DND-41 (cell line): ENCODE measurements at regions not wholly inside any gene's neighbourhood (a gene's known extent, or its start where the extent isn't known, plus 50 kb on each side); places are given as distances from the start of the nearest gene placed in this dataset.

Source experiments
- ATAC-seq: fragments of 200-7000 bp; cut with Tn5 transposase; 3 replicates; pipeline ENCODE4 v1.9.1; 2021; ENCODE audit warnings: low read depth; ENCODE audit not compliant: insufficient read depth
- DNase-seq: peaks from one replicate; pipeline ENCODE4 v3.0.0-alpha.2; 2020
- H2AFZ ChIP-seq: 2 replicates; pipeline ENCODE4 v1.6.0; 2012; ENCODE audit warnings: low read depth, low read length
- H3K27ac ChIP-seq: 2 replicates; pipeline ENCODE4 v1.5.1; 2012; ENCODE audit warnings: low read length, inconsistent platforms
- H3K27me3 ChIP-seq: fragments of 200-600 bp; sonication (generic); 2 replicates; pipeline ENCODE4 v1.6.0; 2012; ENCODE audit warnings: low read length, mild to moderate bottlenecking, inconsistent platforms; ENCODE audit not compliant: insufficient read depth, poor library complexity
- H3K36me3 ChIP-seq: 2 replicates; pipeline ENCODE4 v1.5.1; 2012; ENCODE audit warnings: low read length, inconsistent platforms; ENCODE audit not compliant: insufficient read depth
- H3K4me1 ChIP-seq: 2 replicates; pipeline ENCODE4 v1.5.1; 2012; ENCODE audit warnings: mild to moderate bottlenecking, low read length; ENCODE audit not compliant: insufficient read depth
- H3K4me2 ChIP-seq: 2 replicates; pipeline ENCODE4 v1.6.0; 2012; ENCODE audit warnings: mild to moderate bottlenecking, moderate library complexity, low read length, inconsistent platforms; ENCODE audit not compliant: insufficient read depth
- H3K4me3 ChIP-seq, 2 experiments: fragments of 200-600 bp in 1 of 2; shearing (Covaris generic) in 1 of 2; 2 replicates each; pipeline ENCODE4 v1.5.1; 2012 to 2016; ENCODE audit warnings: inconsistent platforms in 2 of 2, low read length in 2 of 2, mild to moderate bottlenecking in 2 of 2, low read depth in 1 of 2, moderate library complexity in 1 of 2
- H3K79me2 ChIP-seq: 2 replicates; pipeline ENCODE4 v1.6.0; 2012; ENCODE audit warnings: low read length, inconsistent platforms; ENCODE audit not compliant: insufficient read depth
- H3K9ac ChIP-seq: 2 replicates; pipeline ENCODE4 v1.6.0; 2012; ENCODE audit warnings: low read depth, mild to moderate bottlenecking, inconsistent platforms, low read length, moderate library complexity
- H3K9me3 ChIP-seq: 2 replicates; pipeline ENCODE4 v1.5.1; 2012; ENCODE audit warnings: low read length, moderate library complexity, mild to moderate bottlenecking, inconsistent platforms; ENCODE audit not compliant: insufficient read depth, severe bottlenecking
- H4K20me1 ChIP-seq: 2 replicates; pipeline ENCODE4 v1.6.0; 2012; ENCODE audit warnings: low read length; ENCODE audit not compliant: insufficient read depth
- EZH2 ChIP-seq: IDR thresholded peaks from 3 replicates; pipeline ENCODE4 v1.6.1; 2012; ENCODE audit warnings: borderline replicate concordance, low read depth, mild to moderate bottlenecking, moderate library complexity, low read length, inconsistent platforms; ENCODE audit not compliant: severe bottlenecking
- TF ChIP-seq, protein P1 (sequence below): IDR thresholded peaks from 2 replicates; pipeline ENCODE4 v1.5.1; 2012; ENCODE audit warnings: borderline replicate concordance, low read length, moderate library complexity, mild to moderate bottlenecking; ENCODE audit not compliant: poor library complexity, severe bottlenecking; ENCODE audit errors: extremely low read depth

DNA sequence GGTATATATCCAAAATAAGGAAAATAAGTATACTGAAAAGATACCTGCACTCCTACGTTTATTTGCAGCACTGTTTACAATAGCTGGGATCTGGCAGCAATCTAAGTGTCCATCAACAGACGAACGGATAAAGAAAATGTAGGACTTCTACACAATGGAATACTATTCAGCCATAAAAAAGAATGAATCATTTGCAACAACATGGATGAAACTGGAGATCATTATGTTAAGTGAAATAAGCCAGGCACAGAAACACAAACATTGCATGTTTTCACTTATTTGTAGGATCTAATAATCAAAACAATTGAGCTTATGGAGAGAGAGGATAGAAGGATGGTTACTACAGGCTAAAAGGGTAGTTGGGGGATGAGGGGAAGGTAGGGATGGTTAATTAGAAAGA is 494.0 kb downstream of the UQCRFS1 start:
- H3K9ac ChIP-seq, result no peak overlapping the region
- H3K4me1 ChIP-seq, result no peaks in the 10 kb centered on the region
- H3K9me3 ChIP-seq, result no peaks in the 10 kb centered on the region
- H3K79me2 ChIP-seq, result no peaks in the 10 kb centered on the region
- H3K27ac ChIP-seq, result no peak overlapping the region
- TF ChIP-seq EZH2, result no peak
- TF ChIP-seq, protein P1, sequence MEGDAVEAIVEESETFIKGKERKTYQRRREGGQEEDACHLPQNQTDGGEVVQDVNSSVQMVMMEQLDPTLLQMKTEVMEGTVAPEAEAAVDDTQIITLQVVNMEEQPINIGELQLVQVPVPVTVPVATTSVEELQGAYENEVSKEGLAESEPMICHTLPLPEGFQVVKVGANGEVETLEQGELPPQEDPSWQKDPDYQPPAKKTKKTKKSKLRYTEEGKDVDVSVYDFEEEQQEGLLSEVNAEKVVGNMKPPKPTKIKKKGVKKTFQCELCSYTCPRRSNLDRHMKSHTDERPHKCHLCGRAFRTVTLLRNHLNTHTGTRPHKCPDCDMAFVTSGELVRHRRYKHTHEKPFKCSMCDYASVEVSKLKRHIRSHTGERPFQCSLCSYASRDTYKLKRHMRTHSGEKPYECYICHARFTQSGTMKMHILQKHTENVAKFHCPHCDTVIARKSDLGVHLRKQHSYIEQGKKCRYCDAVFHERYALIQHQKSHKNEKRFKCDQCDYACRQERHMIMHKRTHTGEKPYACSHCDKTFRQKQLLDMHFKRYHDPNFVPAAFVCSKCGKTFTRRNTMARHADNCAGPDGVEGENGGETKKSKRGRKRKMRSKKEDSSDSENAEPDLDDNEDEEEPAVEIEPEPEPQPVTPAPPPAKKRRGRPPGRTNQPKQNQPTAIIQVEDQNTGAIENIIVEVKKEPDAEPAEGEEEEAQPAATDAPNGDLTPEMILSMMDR, result no peak
- H3K27me3 ChIP-seq, result no peaks in the 10 kb centered on the region
- no peak for DNase-seq
- ATAC-seq, result no peak
- H4K20me1 ChIP-seq, result no peaks in the 10 kb centered on the region
- no peak overlapping the region for H3K4me2 ChIP-seq
- H2AFZ ChIP-seq, result no peak overlapping the region
- no peak overlapping the region for H3K4me3 ChIP-seq
- H3K36me3 ChIP-seq, result no peaks in the 10 kb centered on the region

DNA sequence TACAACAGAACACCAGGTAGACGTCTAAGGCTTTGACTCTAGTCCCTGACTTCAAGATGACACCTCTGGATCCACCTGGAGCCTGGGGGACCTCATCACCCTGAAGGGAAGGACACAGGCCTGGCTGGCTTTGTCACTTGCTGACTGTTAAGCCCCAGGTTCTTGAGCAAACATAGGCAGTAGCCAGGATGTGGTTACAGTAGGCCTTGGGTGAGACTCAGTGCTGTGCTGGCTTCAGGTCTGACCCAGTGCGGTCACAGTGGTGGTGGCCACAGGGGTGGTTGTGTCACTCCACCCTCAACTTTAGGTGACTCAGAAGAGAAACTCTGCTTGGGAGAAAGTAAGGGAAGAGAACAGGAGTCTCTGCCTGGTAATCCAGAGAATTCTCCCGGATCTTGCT is 497.8 kb downstream of the UQCRFS1 start:
- TF ChIP-seq, protein P1, result no peak
- TF ChIP-seq EZH2, result no peak

GRCh38 chr19:28711411-28711810 is 501.5 kb downstream of the UQCRFS1 start:
- no peaks in the 10 kb centered on the region for H3K36me3 ChIP-seq
- H3K27ac ChIP-seq, result no peak overlapping the region
- no peak overlapping the region for H3K9ac ChIP-seq
- TF ChIP-seq EZH2, result no peak
- TF ChIP-seq, protein P1, result no peak
- no peak overlapping the region for H3K4me2 ChIP-seq
- H3K9me3 ChIP-seq, result no peaks in the 10 kb centered on the region
- H3K4me3 ChIP-seq, result no peak overlapping the region
- peaks cover 23% of the 10 kb centered on the region for H3K4me1 ChIP-seq
- no peaks in the 10 kb centered on the region for H3K27me3 ChIP-seq
- no peaks in the 10 kb centered on the region for H3K79me2 ChIP-seq
- H4K20me1 ChIP-seq, result no peaks in the 10 kb centered on the region
- no peak for DNase-seq
- H2AFZ ChIP-seq, result no peak overlapping the region
- no peak for ATAC-seq

More for the DNA sequence above, 497.8 kb downstream of the UQCRFS1 start:
- H3K9me3 ChIP-seq, result no peaks in the 10 kb centered on the region
- H3K79me2 ChIP-seq, result no peaks in the 10 kb centered on the region
- DNase-seq (no peak), ATAC-seq (no peak)
- no peaks in the 10 kb centered on the region for H4K20me1 ChIP-seq
- H3K4me1 ChIP-seq, result no peaks in the 10 kb centered on the region
- H3K36me3 ChIP-seq, result no peaks in the 10 kb centered on the region
- no peaks in the 10 kb centered on the region for H3K27me3 ChIP-seq
- H3K9ac ChIP-seq, result no peak overlapping the region
- no peak overlapping the region for H3K4me3 ChIP-seq
- no peak overlapping the region for H3K4me2 ChIP-seq
- no peak overlapping the region for H3K27ac ChIP-seq
- no peak overlapping the region for H2AFZ ChIP-seq

DNA sequence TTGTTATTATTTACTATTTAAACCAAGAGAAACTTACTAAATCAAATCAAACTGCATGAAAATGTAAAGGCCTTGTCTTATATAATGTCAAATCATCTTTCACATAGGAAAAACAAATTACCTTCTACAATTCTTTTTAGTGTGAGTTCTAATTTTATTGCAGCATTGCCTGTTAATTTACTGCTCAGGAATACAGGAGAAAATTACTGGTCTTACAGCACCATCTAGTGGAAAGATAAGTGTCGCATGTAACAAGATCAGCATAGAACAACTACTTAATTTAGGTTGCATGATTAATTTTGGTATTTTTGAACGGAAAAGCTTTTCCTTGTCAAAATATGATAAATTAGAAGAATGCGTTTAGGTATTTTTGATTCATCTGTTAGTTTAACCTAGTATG is 502.7 kb downstream of the UQCRFS1 start:
- no peak overlapping the region for H3K4me2 ChIP-seq
- peaks cover 34% of the 10 kb centered on the region for H3K4me1 ChIP-seq
- H3K27ac ChIP-seq, result no peak overlapping the region
- DNase-seq, result no peak
- H3K9ac ChIP-seq, result no peak overlapping the region
- no peak overlapping the region for H3K4me3 ChIP-seq
- peak; percentile 74; the same call in 2 of the 3 replicates for ATAC-seq
- no peaks in the 10 kb centered on the region for H3K9me3 ChIP-seq
- H3K36me3 ChIP-seq, result no peaks in the 10 kb centered on the region
- TF ChIP-seq, protein P1, result peak; percentile 93
- no peak for TF ChIP-seq EZH2
- no peaks in the 10 kb centered on the region for H4K20me1 ChIP-seq
- no peak overlapping the region for H2AFZ ChIP-seq
- H3K79me2 ChIP-seq, result no peaks in the 10 kb centered on the region
- no peaks in the 10 kb centered on the region for H3K27me3 ChIP-seq
